8988T (cell line): ENCODE measurements at regions not wholly inside any gene's neighbourhood (a gene's known extent, or its start where the extent isn't known, plus 50 kb on each side); places are given as distances from the start of the nearest gene placed in this dataset.

ENCODE experiments used
- DNase-seq: peaks from one replicate; pipeline ENCODE4 v3.0.0; 2011

- no peak for DNase-seq
Observed at GRCh38 chr4:129422277-129422676, 326.3 kb downstream of the C4orf33 start.

- DNase-seq, result no peak
Observed at GRCh38 chr4:129428454-129428853, 332.5 kb downstream of the C4orf33 start.

DNA sequence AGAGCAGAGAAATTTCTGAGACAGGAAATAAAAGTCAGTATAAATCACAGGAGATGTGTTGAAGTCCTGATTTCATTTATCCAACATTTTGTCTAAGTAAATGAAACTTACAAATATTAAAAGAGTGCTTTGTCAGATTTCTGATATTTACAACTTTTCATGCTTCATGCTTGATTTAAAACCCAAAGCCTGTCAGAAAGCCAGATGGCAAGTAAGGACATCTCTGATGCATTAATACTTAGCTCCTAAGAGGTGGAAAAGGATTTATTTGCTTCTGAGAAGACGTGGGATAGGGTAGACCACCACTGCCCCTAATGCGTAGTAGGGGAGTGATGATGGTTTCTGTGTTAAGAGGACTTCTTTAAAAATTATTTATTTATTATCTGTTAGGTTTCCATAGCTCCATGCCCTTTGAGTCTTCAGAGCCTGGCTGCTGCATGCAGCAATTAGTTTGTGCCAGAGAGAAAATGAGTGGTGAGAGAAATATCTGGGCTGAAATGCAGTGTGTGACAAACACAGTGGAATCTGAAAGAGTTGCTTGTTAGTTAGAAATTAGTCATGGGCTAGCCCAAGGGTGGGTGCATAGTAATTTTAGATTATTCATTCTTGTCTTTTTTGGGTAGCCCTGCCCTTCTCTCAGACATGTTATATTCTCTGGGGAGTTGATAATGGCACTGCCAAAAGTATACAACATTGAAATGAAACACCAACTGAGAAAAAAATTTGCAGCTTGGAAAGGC, 333.8 kb downstream of the C4orf33 start:
- DNase-seq, result no peak

GRCh38 chr4:129437347-129437746, 341.4 kb downstream of the C4orf33 start:
- no peak for DNase-seq

DNA sequence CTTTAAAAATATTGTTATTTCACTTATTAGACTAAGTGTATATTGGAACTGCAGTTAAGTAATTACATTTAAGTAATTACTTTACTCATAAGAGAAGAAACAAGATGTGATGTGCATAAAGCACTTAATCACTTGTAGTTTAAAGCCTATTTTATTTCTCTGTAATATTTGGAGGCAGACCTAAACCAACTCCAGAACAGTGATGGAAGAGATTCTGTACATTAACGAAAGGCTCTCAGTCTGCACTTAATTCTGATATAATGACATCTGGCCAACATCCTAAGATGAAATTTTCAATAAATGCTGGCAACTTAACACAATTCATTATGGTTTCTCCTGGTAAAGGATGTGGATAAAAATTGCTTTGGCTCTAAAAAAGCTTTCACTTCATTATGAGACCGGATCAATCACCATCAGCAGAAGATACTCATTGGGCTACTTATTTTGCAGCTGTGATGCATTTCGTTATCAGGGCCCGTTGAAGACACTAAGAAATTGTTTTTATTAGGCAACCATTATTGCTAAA, 342.6 kb downstream of the C4orf33 start:
- no peak for DNase-seq

DNA sequence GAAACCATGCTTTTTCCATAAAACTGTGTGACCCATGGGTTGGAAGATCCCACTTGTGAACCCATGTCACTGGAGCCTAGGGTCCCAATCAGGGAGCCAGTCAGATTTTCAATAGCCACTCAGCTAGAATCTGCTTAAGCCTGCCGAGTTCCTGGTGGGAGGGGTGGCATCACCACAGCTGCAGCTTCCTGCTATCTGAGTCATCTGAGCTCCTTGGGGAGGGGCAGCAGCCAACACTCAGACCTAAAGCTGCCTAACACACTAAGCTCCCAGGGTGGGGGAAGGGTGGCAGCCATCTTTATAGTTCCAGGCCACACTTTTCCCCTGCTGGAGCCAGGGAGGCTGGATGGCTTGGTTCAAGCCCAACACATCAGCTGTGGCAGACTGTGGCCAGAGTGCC, 350.1 kb downstream of the C4orf33 start:
- DNase-seq, result no peak

DNA sequence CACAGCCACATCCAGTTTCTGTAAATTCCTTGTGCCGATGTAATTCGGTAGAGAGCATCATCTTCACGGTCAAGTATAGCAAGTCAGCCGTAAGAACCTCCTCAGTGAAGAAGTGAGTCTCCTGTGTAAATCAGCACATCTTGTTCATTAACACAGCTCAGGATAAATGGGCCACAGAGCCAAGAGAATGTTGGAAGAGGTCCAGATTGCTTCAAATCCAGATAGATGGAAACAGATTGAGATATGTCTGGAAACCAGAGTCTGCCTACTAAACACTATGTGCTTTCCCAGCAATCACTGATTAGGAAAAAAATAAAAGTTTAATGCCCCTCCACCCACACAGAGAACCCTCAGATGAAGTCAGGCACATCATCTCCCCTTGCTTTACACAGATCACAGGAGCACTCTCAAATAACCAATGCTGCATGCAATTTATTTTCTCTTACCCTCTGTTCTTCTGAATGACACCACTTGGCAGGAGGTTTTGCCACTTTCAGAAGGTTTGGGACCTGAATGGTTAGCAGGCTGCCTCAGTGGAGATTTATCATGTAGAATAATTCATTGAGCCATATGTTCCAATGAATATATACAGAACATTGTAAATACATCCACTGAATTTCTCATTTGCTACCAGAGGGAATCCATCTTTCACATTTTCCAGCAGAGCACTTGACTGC, 357.7 kb downstream of the C4orf33 start:
- no peak for DNase-seq

DNA sequence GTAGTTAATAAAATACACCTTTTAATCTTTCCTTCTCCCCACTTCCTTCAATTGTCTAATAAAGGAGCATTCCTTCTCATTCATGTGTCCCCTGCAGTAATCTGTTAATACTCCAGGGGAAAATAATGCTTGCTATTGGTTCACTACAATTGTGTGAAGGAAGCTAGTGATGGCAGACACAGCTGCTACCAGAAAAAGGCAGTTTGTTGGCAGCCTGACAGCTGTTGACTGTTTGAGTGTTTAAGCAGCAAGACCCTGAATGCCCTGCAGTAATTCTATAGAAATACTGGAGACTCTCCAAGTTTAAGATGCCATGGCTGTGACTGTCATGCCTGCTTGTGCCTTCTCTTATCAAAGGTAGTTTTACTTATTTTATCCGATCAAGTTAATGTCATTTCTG, 359.5 kb downstream of the C4orf33 start:
- no peak for DNase-seq

DNA sequence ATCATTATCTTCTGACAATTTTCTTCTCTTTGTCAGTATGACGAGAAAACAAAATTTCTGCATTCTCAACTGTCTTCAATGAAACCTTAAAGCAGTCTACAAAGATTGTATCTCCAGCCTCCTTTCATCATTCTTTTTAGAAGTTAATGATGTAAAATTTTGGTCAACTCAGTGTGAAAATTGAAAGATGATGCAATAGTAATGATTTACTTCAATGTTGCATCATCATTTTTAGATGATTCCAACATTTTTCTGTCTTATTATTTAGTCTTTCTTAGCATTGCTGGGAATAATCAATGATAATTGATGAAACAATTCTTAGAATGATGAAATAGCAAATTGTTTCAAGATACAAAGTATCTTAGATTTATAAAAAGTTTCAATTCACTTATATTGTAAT, 372.7 kb downstream of the C4orf33 start:
- DNase-seq, result no peak

DNA sequence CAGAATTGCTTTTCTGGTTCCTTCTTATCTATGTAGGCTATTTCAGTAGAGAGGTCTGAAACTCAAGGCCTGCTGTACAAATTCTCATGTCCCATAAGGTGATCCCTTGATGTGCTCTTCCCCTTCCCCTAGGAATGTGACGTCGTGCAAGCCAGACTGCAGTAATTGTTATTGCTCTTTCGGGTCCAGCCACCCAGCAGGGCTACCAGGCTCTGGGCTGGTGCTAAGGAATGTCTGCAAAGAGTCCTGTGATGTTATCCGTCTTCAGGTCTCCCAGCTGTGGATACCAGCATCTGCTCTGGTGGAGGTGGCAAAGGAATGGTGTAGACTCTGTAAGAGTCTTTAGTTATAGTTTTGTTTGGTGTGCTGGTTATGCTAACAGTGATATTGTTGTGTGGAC, 378.7 kb downstream of the C4orf33 start:
- no peak for DNase-seq

- DNase-seq, result no peak
Observed at GRCh38 chr4:129481107-129481506, 385.2 kb downstream of the C4orf33 start.

- no peak for DNase-seq
Observed at GRCh38 chr4:129488427-129488826, 392.5 kb downstream of the C4orf33 start.

GRCh38 chr4:129490516-129490915, 394.6 kb downstream of the C4orf33 start:
- DNase-seq, result no peak

DNA sequence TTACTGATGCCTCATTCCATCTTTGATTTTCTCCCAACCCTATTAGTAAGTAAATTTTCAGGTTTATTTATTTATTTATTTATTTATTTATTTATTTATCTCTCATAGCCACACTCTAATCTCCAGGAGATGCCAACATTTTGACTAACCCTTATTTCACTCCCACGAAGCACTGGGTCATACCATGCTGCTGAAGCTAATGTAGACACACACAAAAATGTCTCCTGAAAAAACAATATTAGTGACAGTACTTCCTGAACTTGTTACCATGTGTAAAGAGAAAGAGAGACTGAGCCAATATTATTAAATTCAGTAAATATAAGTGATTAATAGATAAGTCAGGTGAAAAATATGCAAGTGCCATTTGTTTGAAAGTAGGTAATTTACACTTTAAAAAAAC, 402.7 kb downstream of the C4orf33 start:
- DNase-seq, result no peak

DNA sequence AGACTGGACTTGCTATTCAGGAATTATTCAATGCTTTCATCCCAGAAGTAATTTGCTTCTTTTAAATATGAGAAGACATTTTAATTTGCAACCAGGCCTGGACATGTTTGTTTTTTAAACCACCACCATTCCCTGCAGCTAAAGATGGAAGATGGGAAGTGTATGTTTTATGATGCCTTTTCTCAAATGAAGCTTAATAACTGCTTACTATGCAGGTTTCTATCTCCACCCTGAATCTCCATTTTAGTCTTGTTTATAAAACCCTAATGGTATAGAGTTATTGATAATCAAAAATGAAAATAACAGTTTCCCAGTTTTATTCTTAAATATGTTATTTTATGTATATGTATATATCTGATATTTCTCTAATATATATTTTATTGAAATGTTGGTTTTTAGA, 418.9 kb downstream of the C4orf33 start:
- DNase-seq, result no peak

GRCh38 chr4:129515356-129515755, 419.4 kb downstream of the C4orf33 start:
- no peak for DNase-seq

- DNase-seq, result no peak
Observed at GRCh38 chr4:129526812-129527211, 430.9 kb downstream of the C4orf33 start.

DNA sequence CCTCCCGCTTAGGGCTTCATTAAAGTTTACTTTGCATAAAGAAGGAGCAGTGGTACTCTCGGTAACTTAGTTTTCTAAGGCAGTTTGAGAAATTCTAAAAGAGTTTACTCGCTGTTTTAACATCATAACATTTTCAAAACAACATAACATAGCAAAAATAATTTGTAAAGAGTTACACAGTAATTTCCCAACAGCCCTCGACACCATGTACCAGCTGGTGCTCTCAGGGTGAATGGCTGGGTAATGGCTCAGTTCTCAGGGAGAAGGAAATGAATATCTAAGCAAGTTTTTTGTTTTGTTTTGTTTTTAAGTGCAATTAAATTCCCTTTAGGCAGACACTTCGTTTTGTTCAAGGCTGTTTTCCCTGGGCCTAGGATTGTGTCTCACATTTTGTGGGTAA, 435.3 kb downstream of the C4orf33 start:
- no peak for DNase-seq

GRCh38 chr4:129532573-129532972, 436.6 kb downstream of the C4orf33 start:
- DNase-seq, result no peak

DNA sequence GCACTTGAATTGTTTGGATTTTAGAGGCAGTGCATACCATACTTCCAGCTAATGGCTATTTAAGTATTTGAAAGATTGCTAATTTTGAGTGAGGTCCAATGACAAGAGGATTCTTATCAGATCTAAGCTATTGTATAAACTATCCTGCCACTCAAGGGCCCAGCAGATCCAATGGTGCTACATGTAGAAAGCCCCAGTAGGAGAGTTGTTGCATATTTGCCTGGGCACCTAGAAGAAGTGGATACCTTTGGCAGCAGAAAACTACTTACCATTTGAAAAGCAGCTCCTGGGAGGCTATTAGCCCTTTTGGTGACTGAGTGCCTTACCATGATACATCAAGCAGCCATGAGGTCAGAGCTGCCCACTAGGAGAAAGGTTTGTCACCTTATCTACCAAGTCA, 447.3 kb downstream of the C4orf33 start:
- DNase-seq, result no peak

- no peak for DNase-seq
Observed at GRCh38 chr4:129545599-129546278, 449.8 kb downstream of the C4orf33 start.

- no peak for DNase-seq
Observed at GRCh38 chr4:129546531-129546930, 450.6 kb downstream of the C4orf33 start.

DNA sequence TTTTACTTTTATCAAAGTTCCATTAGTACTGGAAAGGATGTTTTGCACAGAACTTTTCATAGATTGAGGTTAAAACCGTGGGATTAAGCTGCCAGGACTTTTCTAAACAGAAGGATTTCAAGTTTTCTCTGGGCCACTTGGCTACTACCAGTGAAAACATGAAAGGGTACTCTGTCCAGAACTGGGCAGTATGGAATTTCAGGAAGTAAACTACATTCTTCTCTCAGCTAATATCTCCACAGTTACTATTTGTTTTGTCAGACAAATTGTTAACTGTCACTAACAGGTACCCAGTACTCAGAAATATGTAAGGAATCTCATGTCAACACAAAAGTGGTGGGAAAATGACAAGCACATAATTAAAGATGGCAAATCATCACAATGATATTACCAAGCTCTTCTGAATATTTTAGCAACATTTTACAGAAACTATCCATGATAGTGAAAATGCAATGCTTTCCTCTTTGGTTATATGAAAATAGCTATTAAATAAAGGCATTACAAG, 454.4 kb downstream of the C4orf33 start:
- DNase-seq, result no peak

- DNase-seq, result no peak
Observed at GRCh38 chr4:129561280-129561679, 465.3 kb downstream of the C4orf33 start.
